ENCODE measurements at regions not wholly inside any gene's neighbourhood (a gene's known extent, or its start where the extent isn't known, plus 50 kb on each side); places are given as distances from the start of the nearest gene placed in this dataset.

- no peak for DNase-seq (ENCODE audit: low read depth, low spot score)
- no peaks in the 10 kb centered on the region for H3K36me3 Mint-ChIP-seq (ENCODE audit: low read depth)
- TF ChIP-seq, protein P1, sequence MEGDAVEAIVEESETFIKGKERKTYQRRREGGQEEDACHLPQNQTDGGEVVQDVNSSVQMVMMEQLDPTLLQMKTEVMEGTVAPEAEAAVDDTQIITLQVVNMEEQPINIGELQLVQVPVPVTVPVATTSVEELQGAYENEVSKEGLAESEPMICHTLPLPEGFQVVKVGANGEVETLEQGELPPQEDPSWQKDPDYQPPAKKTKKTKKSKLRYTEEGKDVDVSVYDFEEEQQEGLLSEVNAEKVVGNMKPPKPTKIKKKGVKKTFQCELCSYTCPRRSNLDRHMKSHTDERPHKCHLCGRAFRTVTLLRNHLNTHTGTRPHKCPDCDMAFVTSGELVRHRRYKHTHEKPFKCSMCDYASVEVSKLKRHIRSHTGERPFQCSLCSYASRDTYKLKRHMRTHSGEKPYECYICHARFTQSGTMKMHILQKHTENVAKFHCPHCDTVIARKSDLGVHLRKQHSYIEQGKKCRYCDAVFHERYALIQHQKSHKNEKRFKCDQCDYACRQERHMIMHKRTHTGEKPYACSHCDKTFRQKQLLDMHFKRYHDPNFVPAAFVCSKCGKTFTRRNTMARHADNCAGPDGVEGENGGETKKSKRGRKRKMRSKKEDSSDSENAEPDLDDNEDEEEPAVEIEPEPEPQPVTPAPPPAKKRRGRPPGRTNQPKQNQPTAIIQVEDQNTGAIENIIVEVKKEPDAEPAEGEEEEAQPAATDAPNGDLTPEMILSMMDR (conservative IDR thresholded peaks at IDR 0.05): no peak
- no peak overlapping the region for H3K4me3 Mint-ChIP-seq
- H3K27me3 Mint-ChIP-seq (ENCODE audit: low read depth): peaks cover 12% of the 10 kb centered on the region
- H3K27ac Mint-ChIP-seq (ENCODE audit: unreplicated experiment): no peak overlapping the region
- H3K4me1 Mint-ChIP-seq: no peaks in the 10 kb centered on the region
- no peaks in the 10 kb centered on the region for H3K9me3 Mint-ChIP-seq
Observed at GRCh38 chr2:67858886-67859285, 203.9 kb downstream of the C1D start.

DNA sequence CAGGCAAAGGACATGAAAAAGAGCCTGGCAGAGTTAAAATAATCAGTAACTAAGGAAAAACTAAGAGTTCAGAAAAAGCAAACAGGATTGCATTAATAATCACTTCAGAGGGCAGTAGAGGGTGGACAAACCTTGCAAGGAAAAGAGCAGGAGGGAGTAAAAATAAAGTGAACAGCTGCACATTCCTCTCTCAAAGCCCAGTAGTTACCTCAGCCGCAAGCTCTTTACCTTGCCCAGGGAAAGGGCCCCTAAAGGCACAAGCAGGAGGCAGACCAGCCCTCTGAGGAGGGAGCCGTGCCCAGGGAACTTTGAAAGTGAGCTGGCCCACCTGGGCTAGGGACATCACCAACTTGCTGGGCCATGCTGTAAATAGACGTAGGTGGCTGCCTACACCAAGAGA, 196.9 kb downstream of the C1D start:
- no peaks in the 10 kb centered on the region for H3K9me3 Mint-ChIP-seq
- TF ChIP-seq, protein P1 (conservative IDR thresholded peaks at IDR 0.05): no peak
- H3K27me3 Mint-ChIP-seq (ENCODE audit: low read depth): peaks cover 20% of the 10 kb centered on the region
- H3K27ac Mint-ChIP-seq (ENCODE audit: unreplicated experiment): no peak overlapping the region
- no peaks in the 10 kb centered on the region for H3K4me1 Mint-ChIP-seq
- no peak overlapping the region for H3K4me3 Mint-ChIP-seq
- DNase-seq (ENCODE audit: low read depth, low spot score): no peak
- H3K36me3 Mint-ChIP-seq (ENCODE audit: low read depth): no peaks in the 10 kb centered on the region

GRCh38 chr2:67867735-67868134, 195.1 kb downstream of the C1D start:
- Mint-ChIP-seq H3K4me1 (no peaks in the 10 kb centered on the region), H3K36me3 (ENCODE audit: low read depth) (no peaks in the 10 kb centered on the region), H3K27ac (ENCODE audit: unreplicated experiment) (no peak overlapping the region), H3K4me3 (no peak overlapping the region), H3K9me3 (no peaks in the 10 kb centered on the region), H3K27me3 (ENCODE audit: low read depth) (peaks cover 13% of the 10 kb centered on the region)
- TF ChIP-seq, protein P1 (conservative IDR thresholded peaks at IDR 0.05): no peak
- DNase-seq (ENCODE audit: low read depth, low spot score): no peak

DNA sequence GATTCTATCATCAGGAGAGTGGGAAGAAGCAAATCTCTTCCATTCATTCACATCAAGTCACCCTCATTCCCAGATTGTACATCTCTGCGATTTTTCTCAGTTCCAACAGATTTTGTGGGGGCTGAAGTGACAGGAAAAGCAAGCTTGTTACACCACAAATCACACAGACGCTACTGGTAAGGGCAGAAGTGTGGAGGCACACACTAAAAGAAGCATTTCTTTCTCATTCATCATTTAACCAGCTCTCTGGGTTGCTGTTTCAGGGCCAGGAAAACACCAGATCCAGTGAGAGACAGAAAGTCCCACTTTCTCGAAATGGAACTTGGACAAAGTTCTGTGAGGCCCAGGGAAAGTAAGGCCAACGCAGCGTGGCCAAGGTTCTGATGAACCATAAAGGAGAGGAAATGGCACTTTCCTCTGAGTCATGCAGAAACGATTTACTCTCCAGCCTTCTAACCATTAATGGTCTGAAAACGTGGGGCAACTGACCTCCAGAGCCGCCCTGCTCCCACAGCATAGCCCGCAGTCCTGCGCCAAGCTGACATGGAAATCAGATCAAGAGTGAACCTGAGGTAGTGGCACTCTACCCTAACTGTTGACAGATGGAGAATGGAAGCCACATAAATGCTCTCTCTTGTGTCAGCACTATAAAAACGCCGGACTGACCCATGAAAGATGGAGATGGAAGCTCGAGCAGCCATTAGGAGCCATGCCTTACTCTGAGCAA, 191.0 kb downstream of the C1D start:
- no peak for DNase-seq (ENCODE audit: low read depth, low spot score)
- peaks cover under 1% of the 10 kb centered on the region for H3K4me1 Mint-ChIP-seq
- no peak overlapping the region for H3K4me3 Mint-ChIP-seq
- peaks cover 8% of the 10 kb centered on the region for H3K27me3 Mint-ChIP-seq (ENCODE audit: low read depth)
- H3K9me3 Mint-ChIP-seq: no peaks in the 10 kb centered on the region
- TF ChIP-seq, protein P1 (conservative IDR thresholded peaks at IDR 0.05): no peak
- H3K36me3 Mint-ChIP-seq (ENCODE audit: low read depth): no peaks in the 10 kb centered on the region
- H3K27ac Mint-ChIP-seq (ENCODE audit: unreplicated experiment): no peak overlapping the region

GRCh38 chr2:67872481-67872880, 190.3 kb downstream of the C1D start:
- Mint-ChIP-seq H3K36me3 (ENCODE audit: low read depth) (no peaks in the 10 kb centered on the region), H3K4me3 (no peak overlapping the region)

More at GRCh38 chr2:67872481-67872880, 190.3 kb downstream of the C1D start:
- peaks cover 7% of the 10 kb centered on the region for H3K4me1 Mint-ChIP-seq
- H3K9me3 Mint-ChIP-seq: no peaks in the 10 kb centered on the region
- DNase-seq (ENCODE audit: low read depth, low spot score): no peak
- no peak overlapping the region for H3K27ac Mint-ChIP-seq (ENCODE audit: unreplicated experiment)
- peaks cover 6% of the 10 kb centered on the region for H3K27me3 Mint-ChIP-seq (ENCODE audit: low read depth)
- TF ChIP-seq, protein P1 (conservative IDR thresholded peaks at IDR 0.05): no peak
